NB4 (cell line): ENCODE measurements at regions not wholly inside any gene's neighbourhood (a gene's known extent, or its start where the extent isn't known, plus 50 kb on each side); places are given as distances from the start of the nearest gene placed in this dataset.

ENCODE experiments used
- CTCF ChIP-seq: IDR thresholded peaks from one replicate; pipeline ENCODE4 v1.5.1; 2012; ENCODE audit warnings: low read depth, low read length
- MAX ChIP-seq: IDR thresholded peaks from 2 replicates; pipeline ENCODE4 v1.6.1; 2011; ENCODE audit warnings: low read depth, low read length
- MYC ChIP-seq: IDR thresholded peaks from 2 replicates; pipeline ENCODE4 v1.6.1; 2011; ENCODE audit warnings: low read depth, low read length
- POLR2A ChIP-seq: IDR thresholded peaks from 2 replicates; pipeline ENCODE4 v1.6.1; 2011; ENCODE audit warnings: mild to moderate bottlenecking; ENCODE audit not compliant: insufficient read length; ENCODE audit errors: extremely low read depth

GRCh38 chr4:181200076-181200475 is 1043.1 kb upstream of the TENM3 start:
- TF ChIP-seq POLR2A (no peak), CTCF (no peak), MYC (no peak), MAX (no peak)
